Suppressor macrophage treated with lipopolysaccharide for 1 hour (primary cell): ENCODE measurements at regions not wholly inside any gene's neighbourhood (a gene's known extent, or its start where the extent isn't known, plus 50 kb on each side); places are given as distances from the start of the nearest gene placed in this dataset.

Experiments used
- DNase-seq, 3 donors: peaks; one replicate each; pipeline ENCODE4 v3.0.0-alpha.2; 2020 to 2022

DNA sequence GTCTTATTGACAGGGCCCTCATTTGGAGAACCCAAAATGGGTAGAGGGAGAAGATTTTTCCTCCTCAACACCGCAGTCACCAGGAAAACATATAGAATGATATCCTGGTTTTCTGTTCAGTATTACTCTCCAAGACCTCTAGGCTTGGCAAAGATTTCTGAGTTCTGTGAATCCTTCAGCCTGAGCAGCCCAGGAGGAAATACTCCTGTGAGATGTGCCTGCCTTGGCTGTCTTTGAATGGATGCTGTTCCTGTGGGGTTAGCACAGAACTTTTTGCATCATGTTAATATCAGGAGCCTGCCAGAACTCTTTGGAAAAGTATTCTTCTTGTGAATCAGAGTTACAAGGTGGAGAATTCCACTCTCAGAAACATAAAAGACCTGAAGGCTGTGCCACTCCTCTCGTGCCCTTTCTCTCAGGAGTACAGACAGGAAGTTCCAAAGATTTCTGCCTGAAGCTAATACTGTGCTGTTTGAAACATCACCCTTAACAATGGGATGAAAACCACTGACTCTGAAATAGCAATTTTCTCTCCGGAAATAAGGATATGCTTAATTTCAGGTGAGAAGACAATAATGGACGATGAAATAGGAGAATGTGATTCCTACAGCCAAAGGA, 520.1 kb upstream of the NBEA start:
- no peak for DNase-seq

DNA sequence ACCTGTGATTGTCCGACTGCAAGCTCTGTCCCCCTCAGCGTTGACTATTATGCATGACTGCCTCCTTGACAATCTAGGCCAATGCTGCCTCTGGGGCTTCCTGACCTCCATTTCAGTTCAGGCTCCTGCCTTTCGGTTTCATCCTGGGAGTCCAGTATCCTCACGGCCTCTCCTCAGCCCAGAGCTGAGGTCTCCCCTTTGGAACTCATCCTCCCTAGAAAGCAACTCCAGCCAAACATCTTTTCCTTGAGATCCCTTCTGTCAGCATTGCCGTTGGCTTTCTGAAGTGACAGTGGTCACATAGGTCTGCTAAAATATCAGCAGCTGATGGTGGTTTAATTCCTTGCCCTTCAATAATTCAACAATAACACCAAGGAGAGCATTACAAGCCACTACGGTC, 519.1 kb upstream of the NBEA start:
- DNase-seq, result no peak

DNA sequence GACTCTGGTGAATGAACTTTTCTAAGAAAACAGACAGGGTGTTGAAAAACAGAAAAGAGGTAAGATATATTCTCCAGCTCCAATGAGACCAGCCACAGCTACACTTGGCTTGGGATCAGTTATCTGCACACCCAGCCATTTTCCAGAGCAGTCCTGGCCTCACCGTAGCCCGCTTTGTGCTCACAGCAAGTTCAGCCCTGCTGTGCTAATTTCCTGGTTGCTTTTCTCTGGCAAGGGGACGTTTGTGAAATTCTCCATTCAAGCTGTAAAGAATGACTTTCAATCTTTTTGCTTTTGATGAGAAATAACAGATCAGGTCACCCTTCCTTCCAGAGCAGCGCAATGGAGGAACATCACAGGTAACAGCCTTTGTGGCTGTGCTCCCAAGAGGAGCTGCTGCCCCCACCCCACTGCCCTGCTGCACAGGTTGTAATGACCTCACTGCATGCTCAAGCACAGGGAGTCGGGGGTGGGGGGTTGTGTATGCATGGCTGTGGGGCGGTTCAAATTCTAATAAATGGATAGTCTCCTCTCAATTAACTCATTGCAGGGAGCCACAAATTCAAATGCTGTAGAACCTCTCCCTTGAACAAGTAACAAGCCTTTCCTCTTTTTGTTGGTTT, 516.6 kb upstream of the NBEA start:
- DNase-seq, result no peak

DNA sequence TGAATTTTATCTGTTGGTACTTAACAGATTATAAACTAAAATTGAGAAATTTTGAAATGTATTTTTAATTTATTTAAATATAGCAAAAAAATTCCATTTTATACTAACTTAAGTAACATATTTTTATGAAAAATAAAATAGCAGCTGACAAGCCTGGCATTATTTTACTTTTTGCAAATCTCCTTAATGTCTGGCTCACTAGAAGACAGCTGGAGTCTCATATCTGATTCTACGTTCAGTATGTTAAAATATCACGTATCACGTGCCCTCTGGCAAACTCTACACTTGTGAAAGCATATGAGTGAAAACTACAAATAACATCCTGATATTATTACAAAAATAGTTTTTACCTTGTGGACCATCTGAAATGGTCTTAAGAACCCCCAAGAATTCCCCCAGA, 513.2 kb upstream of the NBEA start:
- DNase-seq, result no peak

DNA sequence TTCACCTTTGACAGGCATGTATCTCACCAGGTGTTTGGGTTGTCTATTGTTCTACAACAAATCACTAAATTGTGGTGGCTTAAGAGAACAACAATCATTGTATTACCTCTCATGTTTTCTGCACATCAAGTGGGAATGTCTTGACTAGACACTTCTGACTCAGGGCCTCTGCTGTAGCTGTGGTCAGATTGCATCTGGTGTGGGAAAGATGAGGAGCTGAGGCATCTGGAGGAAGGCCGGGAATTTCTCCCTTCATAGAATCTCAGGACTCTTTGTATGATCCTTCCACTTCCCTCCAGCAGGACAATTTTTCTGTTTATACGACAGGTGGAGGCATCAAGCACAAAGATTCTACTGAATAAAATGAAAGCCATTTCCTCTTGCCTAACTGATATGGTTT, 511.8 kb upstream of the NBEA start:
- DNase-seq, result no peak

DNA sequence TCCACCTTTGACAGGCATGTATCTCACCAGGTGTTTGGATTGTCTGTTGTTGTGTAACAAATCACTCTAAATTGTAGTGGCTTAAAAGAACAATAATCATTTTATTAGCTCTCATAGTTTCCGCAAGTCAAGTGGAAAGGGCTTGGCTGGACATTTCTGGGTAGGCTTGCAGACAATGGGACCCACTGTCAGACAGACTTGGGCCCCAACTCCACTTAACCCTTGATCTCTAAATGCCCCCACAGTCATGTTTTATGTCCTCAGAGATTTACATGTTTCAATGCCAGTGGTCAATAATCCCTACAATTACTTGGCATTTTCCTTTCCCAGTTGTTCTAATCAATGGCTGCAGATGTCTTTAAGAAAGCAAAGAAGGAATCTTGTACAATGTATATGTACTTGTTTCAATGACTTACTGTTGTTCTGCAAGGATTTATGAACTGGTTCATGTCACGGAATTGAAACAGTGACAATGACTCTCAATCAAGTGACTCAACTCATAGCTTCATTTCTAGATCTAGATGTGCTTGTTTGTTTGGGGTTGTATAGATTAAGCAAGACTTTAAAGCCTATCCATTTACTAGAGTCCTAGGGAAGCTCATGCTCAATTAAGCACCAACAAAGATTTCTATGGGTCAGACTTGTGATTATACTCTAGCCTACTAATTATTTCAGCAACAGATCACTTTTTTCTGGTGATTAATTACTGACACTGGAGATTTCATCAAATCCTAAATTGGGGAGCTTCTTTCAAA, 510.1 kb upstream of the NBEA start:
- DNase-seq, result no peak

DNA sequence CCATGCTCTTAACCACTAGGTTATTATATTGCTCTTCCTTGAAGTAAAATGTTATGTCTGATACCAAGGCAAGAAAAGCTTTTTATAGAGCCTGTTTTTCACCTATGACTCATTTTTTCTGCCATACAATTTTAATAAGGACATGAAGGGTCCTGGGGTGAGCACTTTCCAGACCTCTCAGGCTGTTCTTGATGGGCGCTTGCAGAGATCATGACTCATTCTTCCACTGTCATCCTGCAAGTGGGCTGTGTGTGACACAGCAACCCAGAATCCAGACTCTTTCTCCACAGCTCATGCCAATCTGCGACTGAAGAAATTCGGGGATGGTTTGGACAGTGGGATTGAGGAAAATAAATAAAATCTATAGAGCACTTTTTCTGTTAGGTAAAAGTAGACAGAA, 506.7 kb upstream of the NBEA start:
- DNase-seq, result no peak

DNA sequence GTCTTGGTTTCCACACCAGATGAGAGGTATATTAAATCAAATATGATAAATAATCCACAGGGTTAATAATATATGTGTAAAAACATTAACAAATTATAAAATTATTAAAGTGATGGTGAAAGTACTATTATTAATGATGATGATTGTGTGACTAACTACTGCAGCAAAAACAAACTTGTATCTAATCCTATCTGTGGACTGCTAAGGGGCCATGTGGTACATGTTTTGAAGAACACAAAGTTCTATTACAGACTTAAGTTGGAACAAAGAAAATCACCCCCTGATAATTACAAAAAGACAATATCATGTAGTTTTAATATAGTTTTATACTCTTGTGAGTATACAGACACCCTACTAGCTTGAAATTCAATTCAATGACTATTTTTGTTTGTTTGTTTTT, 504.2 kb upstream of the NBEA start:
- no peak for DNase-seq

DNA sequence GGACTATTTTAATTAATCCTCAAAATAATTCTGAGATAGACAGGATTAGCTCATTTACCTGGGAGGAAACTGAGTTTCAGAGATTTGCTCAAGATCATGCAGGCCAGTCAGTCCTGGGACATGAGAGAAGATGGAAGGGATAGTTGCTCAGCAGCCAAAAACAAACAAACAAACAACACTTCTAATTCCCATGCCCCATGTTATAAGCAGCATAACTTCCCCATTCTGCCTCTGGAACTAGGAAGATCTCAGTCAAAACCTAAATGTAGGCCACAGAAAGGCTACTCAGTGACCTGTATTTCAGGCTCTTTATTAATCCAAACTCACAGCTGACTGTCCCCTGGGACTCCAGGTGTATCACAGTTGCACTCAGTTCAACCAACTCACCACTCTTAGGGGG, 489.2 kb upstream of the NBEA start:
- no peak for DNase-seq

DNA sequence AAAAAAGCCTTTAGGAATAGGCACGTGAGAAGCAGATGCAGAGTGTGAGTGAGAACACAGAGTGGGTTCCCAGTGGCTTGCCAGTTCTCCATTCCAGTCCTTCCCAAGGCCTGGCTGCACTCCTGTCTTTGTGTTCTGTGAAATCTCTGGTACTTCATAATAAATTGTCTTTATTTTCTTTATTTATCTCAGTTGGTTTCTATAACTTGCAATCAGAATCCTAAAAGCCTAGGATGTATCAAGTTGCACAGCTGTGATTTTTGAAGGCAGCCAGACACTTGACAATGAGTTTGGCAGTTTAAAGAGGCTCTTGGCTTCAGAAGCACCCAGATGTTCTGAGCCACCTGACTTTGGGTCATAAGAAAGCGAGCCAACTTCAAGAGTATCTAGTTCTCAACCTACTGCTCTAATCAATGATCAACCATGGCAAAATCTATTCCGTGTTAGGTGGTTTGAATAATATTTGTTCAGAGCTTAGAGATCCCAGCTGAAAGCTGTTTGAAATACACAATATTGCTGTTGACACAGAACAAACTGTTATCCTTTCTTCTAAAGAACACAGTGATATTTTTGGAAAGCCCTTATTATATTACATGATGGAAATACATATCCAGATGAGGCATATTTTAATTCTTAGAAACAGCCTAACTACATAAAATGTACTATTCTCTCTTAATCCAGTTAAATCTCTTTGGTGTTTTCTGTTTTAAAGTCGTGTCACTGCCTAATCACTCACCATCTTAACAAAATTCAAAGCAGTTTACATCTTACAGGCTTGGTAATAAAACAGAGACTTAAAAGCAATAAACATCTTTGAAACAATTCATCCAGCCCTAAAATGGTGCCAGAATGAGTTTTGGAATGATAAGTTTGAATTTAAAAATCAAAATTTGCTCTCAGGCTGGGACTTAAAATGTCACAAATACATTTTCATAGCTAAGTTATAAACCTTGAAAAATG, 483.0 kb upstream of the NBEA start:
- DNase-seq, result no peak

DNA sequence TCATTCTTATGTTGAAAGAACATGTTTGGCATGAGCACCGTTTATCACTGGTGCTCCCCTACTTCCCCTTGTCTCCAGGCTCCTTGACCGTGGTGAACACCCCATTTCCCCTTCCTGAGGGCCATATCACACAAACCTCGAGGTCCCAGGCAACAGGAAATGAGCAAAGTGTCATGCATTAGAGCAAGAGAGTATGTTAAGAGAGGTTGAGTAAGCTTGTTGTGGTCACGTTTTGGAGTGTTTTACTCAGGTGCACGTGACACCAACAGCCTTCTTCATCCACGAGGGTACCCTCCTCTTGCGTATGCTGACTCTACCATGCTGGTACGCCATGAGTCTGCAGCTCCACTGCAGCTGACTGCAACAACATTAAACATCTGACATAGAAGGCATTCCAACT, 482.2 kb upstream of the NBEA start:
- DNase-seq, result no peak

DNA sequence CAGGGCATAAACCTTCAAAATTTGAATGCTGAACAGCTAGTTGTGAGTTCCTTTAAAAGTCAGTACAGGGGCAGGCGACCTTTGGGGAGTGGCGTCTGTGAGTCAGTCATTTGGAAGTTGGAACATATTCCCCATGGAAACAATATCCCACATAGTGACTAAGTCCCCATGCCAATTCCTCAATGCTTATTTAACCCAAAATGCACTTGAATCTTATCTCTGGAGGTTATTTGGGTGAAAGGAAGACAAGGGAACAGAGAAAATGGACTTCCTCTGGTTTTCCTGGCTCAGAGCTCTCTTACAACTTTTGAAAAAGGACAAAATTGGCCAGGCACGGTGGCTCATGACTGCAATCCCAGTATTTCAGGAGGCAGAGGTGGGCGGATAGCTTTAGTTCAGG, 479.2 kb upstream of the NBEA start:
- no peak for DNase-seq

DNA sequence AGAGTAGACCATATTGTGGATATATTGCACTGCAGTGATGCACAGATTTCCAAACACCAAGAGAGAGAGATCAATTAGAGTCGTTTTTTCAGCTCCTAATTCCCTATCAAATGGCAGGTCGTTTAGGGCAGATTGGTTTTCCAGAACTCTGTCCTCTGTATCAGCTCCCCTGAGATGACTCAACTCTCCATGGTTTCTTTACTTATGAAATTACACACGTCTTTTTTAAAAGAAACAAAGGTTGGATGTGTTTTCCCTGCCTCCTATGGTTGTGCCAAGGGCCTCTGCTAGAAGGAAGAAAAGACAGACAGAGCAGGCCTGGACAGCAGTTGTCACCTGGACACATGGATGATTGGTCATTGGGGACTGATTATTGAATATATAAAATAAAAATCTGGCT, 478.1 kb upstream of the NBEA start:
- no peak for DNase-seq

DNA sequence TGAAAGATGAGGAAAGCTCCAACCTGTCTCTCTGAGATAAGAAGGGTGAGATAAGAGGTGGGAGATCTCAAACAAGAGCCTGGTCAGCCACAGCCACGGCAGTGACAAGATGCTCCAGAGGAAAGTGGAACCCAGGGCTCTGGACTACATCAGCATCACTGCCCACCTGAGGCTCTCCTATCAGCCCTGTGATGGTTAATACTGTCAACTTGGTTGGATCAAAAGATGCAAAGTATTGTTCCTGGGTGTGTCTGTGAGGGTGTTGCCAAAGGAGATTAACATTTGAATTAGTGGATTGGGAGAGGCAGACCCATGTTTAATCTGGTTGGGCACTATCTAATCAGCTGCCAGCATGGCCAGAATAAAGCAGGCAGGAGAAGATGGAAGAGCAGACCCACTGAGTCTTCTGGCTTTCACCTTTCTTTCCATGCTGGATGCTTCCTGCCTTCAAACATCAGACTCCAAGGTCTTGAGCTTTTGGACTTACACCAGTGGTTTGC, 476.6 kb upstream of the NBEA start:
- no peak for DNase-seq

DNA sequence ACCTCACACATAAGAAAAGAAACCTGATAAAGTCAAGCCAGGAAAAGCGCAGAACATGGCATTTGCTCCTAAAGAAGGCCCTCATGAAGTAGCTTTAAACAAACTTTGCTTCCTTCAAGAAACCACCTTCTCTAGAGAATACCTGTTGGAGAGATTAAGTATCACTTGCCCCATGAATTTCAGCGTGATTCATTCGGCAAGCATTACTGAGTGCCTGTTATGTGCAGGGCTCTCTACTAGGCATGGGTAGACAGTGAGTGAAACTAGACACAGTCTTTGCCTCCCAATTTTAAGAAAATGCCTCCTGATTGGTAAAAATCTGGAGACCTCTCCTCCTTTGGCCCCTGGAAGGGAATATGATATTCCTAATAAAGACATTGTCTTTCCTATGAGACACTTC, 475.8 kb upstream of the NBEA start:
- no peak for DNase-seq

DNA sequence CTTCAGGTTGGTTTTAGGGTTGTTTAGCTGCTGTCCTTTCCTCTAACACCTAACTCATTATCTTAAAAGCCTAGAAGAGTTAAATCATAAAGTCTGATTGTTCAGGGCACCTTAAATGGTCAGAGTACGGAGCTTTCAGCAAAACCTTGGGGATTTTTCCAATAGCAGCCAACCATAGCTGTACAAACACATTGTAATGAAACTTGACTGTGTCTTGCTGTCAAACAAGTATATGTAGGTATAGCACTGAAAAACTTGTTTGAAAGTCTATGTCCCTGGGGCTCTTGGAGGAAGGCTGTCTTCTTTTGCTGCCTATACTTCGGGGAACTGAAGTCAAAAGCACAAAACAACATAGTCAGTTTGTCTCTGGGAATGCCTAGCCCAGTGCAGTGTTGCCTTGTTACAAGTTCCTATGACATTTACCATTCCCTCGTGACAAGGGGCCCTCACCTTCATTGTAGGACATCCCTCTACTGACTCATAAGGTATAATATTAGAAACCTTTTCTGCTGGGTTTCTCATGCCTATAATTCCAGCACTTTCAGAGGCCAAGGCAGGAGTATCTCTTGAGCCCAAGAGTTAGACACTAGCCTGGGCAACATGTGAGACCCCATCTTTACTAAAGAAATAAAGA, 474.5 kb upstream of the NBEA start:
- no peak for DNase-seq

DNA sequence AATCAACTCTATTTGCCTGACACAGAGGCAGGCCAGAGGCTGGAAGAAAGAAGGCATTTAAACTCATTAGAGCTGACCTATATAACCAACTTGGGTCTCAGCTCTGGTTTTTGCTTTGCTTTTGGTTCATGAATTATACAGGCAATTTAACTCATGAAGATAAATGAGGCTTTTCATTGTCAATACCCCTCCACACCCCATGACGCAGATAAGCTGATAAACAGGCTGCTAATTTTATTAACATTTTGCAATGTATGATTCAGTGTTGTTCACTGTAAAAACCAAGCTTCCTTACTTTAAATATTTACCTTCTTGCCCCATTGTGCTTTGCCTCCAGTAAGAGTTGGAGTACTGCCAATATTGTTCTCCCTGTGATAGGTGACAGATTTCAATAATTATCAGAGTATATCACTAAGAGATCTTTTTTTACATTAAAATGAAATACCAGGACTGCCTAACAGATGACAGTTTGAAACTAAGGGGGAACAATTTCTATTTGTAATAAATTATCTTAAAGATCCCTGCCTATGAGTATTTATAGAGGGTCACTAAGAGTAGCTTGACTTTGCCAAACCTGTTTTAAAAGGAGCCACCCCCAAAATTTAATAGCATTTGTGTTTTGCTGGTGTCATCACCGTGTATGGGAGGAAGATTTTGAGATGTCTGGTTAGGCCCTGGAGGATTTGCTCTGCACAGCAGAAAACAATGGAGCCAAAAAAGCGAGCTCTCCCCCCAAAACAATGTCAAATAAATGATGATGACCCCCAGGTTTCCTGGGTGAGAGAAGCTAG, 472.7 kb upstream of the NBEA start:
- no peak for DNase-seq

DNA sequence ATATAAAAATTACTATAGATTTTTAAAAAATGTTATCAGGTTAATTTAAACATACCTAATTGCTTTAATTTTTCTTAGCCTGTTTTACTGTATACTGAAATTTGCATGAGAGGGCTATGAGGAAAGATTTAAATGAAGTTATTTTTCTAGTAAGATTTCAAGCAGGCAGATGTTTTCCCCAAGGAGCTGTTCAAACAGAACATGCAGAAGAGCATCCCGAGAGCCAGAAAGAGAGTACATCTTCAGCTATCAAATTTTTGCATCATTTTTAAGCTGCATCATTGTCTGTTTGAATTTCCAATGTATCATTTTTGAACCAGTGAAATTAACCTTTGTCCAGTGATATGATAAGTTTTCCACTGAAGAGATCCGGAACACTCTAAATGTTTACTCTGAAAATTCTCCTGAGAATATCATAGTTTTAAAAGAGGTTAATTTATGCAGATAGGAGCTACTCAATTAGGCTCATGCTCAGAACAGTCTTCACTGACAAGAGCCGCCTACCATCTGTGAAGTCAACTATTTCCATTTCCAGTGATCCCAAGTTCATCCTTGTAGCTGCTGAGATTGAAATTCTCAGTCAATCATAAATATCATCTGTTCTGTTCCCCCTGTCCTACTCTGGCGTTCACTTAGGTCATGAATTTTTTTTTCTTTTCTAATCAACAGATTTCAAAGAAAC, 467.7 kb upstream of the NBEA start:
- DNase-seq, result no peak

DNA sequence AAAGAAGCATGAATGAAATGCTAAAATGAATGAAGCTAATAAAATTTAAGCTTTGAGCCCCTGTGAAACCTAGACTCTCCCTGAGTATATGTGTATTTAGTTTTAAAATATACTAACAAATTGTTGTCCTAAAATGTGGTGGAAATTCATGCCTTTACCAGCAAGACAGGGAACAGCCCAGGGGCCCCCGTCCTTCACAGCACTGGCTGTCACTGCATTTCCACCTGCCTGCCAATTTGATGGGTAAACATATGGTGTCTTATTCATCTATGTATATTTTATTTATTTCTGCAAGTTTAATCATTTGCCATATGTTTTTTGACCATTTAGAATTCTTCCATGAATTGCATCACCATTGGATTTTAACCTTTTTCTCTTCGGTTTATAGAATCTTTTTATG, 463.7 kb upstream of the NBEA start:
- DNase-seq, result no peak

DNA sequence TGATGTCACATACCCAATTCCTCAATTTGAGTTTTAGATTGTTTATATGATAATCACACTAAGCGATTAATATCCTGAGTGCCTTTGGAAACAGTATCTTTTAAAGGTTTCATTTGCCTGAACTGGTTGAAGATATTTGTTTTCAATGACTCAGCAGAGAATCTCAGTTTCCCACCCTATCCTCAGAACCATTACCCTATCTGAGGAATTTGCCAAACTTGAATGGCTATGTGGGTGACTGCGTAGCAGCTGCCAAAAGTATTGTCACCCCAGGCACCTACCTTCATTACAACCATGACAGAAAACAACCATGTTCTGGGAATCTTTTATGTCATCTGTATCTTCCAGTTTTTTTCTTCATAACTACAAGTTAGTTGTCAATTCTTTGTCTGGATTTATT, 440.1 kb upstream of the NBEA start:
- DNase-seq, result no peak

DNA sequence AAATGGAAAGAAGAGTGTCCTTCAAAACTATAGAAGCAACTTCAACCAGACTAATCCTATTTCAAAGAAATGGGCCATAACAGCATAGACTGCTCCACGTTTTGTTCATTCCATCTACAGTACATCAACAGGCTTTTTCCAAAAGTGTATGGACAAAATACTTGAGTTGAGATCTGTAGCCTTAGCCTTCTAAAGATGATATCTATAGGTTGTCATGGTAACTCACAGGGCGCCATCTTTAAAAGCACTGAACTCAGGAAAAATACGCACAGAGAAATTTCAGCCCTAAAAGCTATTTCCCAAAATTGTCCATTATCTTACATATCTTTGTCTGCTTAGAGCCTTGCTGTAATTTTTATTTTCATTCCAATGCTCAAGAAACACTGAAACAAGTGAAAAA, 439.4 kb upstream of the NBEA start:
- DNase-seq, result no peak
